Mesendoderm (in vitro differentiated cells): ENCODE measurements at regions not wholly inside any gene's neighbourhood (a gene's known extent, or its start where the extent isn't known, plus 50 kb on each side); places are given as distances from the start of the nearest gene placed in this dataset.

Experiments used
- DNase-seq: peaks from one replicate; pipeline ENCODE4 v3.0.0; 2013
- H2AK5ac ChIP-seq: 2 replicates; pipeline ENCODE4 v1.6.1; 2013; ENCODE audit warnings: low read length, inconsistent platforms
- H2BK120ac ChIP-seq: 2 replicates; pipeline ENCODE4 v1.6.1; 2013; ENCODE audit warnings: low read depth, mild to moderate bottlenecking, low read length, moderate library complexity, mixed read lengths
- H2BK15ac ChIP-seq: replicated peaks from 2 replicates; pipeline ENCODE4 v1.6.1; 2013; ENCODE audit warnings: low read depth, mild to moderate bottlenecking, moderate library complexity
- H2BK5ac ChIP-seq: 2 replicates; pipeline ENCODE4 v1.6.1; 2013; ENCODE audit warnings: low read length, inconsistent platforms
- H3K18ac ChIP-seq: 2 replicates; pipeline ENCODE4 v1.6.1; 2013; ENCODE audit warnings: mild to moderate bottlenecking, low read length, mixed read lengths
- H3K23ac ChIP-seq: one replicate; pipeline ENCODE4 v1.6.1; 2013; ENCODE audit warnings: low read length
- H3K27ac ChIP-seq: 2 replicates; pipeline ENCODE4 v1.5.1; 2013; ENCODE audit warnings: low read depth, mild to moderate bottlenecking, inconsistent platforms, low read length, moderate library complexity
- H3K27me3 ChIP-seq: 2 replicates; pipeline ENCODE4 v1.6.1; 2013; ENCODE audit warnings: low read length, control low read depth, mild to moderate bottlenecking, inconsistent platforms; ENCODE audit not compliant: insufficient read depth, poor library complexity
- H3K36me3 ChIP-seq: 2 replicates; pipeline ENCODE4 v1.6.1; 2013; ENCODE audit warnings: low read length, inconsistent platforms; ENCODE audit not compliant: control insufficient read depth, insufficient read depth
- H3K4ac ChIP-seq: one replicate; pipeline ENCODE4 v1.6.1; 2013; ENCODE audit warnings: low read depth, mild to moderate bottlenecking, low read length, moderate library complexity
- H3K4me1 ChIP-seq: 2 replicates; pipeline ENCODE4 v1.6.1; 2013; ENCODE audit warnings: low read depth, low read length, inconsistent platforms; ENCODE audit not compliant: control insufficient read depth
- H3K4me2 ChIP-seq: 2 replicates; pipeline ENCODE4 v1.6.1; 2013; ENCODE audit warnings: low read length
- H3K4me3 ChIP-seq: 2 replicates; pipeline ENCODE4 v1.5.1; 2013; ENCODE audit warnings: mild to moderate bottlenecking, low read length
- H3K56ac ChIP-seq: one replicate; pipeline ENCODE4 v1.6.1; 2013; ENCODE audit warnings: low read length
- H3K79me1 ChIP-seq: 2 replicates; pipeline ENCODE4 v1.6.1; 2013; ENCODE audit warnings: low read length, inconsistent platforms
- H3K79me2 ChIP-seq: 2 replicates; pipeline ENCODE4 v1.6.1; 2013; ENCODE audit warnings: mild to moderate bottlenecking, low read length; ENCODE audit not compliant: control insufficient read depth, insufficient read depth
- H3K9ac ChIP-seq: 2 replicates; pipeline ENCODE4 v1.6.1; 2013; ENCODE audit warnings: low read length, inconsistent platforms
- H4K5ac ChIP-seq: one replicate; pipeline ENCODE4 v1.6.1; 2013; ENCODE audit warnings: low read length
- H4K8ac ChIP-seq: one replicate; pipeline ENCODE4 v1.6.1; 2013; ENCODE audit warnings: low read depth, mild to moderate bottlenecking, control low read depth, low read length, moderate library complexity
- WGBS: extraction: QIAGEN DNeasy Blood & Tissue Kit; methylation state at CpG from one replicate; pipeline ENCODE4 v1.1.7; 2013; ENCODE audit warnings: low lambda C conversion rate, missing lambda C conversion rate; ENCODE audit not compliant: insufficient coverage; ENCODE audit errors: extremely low coverage; 5-methylcytosine and 5-hydroxymethylcytosine counted together

DNA sequence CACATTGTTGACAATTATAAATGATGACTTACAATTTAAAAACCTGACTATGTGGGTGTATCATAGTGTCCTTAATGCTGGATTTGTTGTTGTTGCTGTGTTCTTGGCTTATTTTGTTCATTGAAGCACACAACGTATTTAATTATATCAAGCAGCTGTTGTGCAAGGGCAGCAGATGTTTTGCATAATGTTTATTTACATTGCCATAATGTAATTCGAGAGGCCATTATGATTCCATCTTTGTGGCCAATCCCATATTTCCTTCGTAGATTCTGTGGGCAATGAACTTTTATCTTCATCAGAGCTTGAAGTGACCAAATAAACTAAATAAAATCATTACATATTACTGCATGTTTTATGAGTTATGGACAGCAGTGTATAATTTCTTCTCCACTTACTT is 422.6 kb upstream of the GALNTL6 start:
- Histone ChIP-seq H3K79me2 (no peaks in the 10 kb centered on the region), H4K5ac (no peak overlapping the region), H2BK5ac (no peak overlapping the region), H4K8ac (no peak overlapping the region), H2BK120ac (no peak overlapping the region), H2BK15ac (no peak overlapping the region), H2AK5ac (no peak overlapping the region), H3K27me3 (no peaks in the 10 kb centered on the region), H3K18ac (no peak overlapping the region), H3K23ac (no peak overlapping the region), H3K4me1 (no peaks in the 10 kb centered on the region), H3K27ac (no peak overlapping the region), H3K9ac (no peak overlapping the region), H3K4me3 (no peak overlapping the region), H3K36me3 (no peaks in the 10 kb centered on the region), H3K56ac (no peak overlapping the region), H3K79me1 (no peaks in the 10 kb centered on the region), H3K4me2 (no peak overlapping the region), H3K4ac (no peak overlapping the region)
- no CpG with 5 or more reads among the region's 3 CpGs for WGBS
- no peak for DNase-seq

GRCh38 chr4:171378323-171378722 is 434.9 kb upstream of the GALNTL6 start:
- H3K27me3 ChIP-seq: no peaks in the 10 kb centered on the region
- no peak overlapping the region for H3K27ac ChIP-seq

DNA sequence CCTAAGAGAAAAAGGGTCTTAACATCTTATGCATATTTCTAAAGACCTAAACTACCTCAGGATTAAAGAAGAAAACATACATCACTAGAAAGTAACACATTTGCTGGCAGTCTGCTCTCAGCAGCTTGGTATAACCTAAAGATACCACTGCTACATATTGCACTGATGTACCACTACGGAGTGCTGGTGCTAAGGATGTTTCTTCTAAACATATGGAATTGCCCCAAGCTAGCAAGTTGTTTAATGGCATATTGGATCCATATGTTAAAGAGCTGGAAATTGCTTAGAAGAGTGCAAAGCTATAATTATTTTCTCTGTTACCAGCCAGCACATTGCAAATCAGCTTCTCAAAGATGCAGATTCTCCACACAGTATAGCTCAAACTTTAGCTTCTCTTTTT is 436.5 kb upstream of the GALNTL6 start:
- no peak overlapping the region for H3K9ac ChIP-seq
- H3K79me1 ChIP-seq: no peaks in the 10 kb centered on the region
- no peak overlapping the region for H3K4me2 ChIP-seq
- H2BK120ac ChIP-seq: no peak overlapping the region
- H4K8ac ChIP-seq: no peak overlapping the region
- H3K27me3 ChIP-seq: no peaks in the 10 kb centered on the region
- no peak overlapping the region for H2AK5ac ChIP-seq
- no peak overlapping the region for H3K18ac ChIP-seq
- H3K4me3 ChIP-seq: no peak overlapping the region
- no peaks in the 10 kb centered on the region for H3K79me2 ChIP-seq
- no peak overlapping the region for H4K5ac ChIP-seq
- no peak overlapping the region for H3K56ac ChIP-seq
- no peaks in the 10 kb centered on the region for H3K4me1 ChIP-seq
- WGBS: no CpG with 5 or more reads among the region's 1 CpG
- no peaks in the 10 kb centered on the region for H3K36me3 ChIP-seq
- no peak for DNase-seq
- H3K27ac ChIP-seq: no peak overlapping the region
- H3K4ac ChIP-seq: no peak overlapping the region
- H3K23ac ChIP-seq: no peak overlapping the region
- H2BK5ac ChIP-seq: no peak overlapping the region
- no peak overlapping the region for H2BK15ac ChIP-seq

More at GRCh38 chr4:171378323-171378722, 434.9 kb upstream of the GALNTL6 start:
- Histone ChIP-seq H4K5ac (no peak overlapping the region), H3K4me1 (no peaks in the 10 kb centered on the region), H3K9ac (no peak overlapping the region), H3K23ac (no peak overlapping the region), H2BK15ac (no peak overlapping the region), H3K4me2 (no peak overlapping the region), H3K4me3 (no peak overlapping the region), H3K79me1 (no peaks in the 10 kb centered on the region), H2BK120ac (no peak overlapping the region), H3K4ac (no peak overlapping the region), H3K56ac (no peak overlapping the region), H3K36me3 (no peaks in the 10 kb centered on the region), H3K79me2 (no peaks in the 10 kb centered on the region), H2BK5ac (no peak overlapping the region), H4K8ac (no peak overlapping the region), H3K18ac (no peak overlapping the region), H2AK5ac (no peak overlapping the region)
- DNase-seq: peak; percentile 7

DNA sequence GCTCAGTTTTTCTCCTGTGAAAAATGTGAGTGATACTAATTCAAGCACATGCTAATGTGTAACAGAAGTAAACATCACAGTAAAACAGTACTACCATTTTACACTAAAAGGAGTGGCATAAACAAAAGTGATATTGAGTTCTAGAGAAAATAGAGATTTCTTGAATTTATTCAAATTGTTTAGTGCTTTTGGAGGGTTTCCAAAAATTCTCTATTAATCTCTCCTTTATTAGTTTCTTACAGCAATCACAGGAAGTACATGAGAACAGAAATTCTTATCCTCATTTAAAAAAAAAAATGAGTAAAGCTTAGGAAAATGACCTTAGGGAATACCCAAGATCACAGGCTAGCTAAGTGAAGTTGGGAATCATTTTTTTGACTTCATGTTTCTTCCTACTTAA is 459.7 kb upstream of the GALNTL6 start:
- H3K56ac ChIP-seq: no peak overlapping the region
- H3K4me3 ChIP-seq: no peak overlapping the region
- H4K8ac ChIP-seq: no peak overlapping the region
- H4K5ac ChIP-seq: no peak overlapping the region
- no peaks in the 10 kb centered on the region for H3K27me3 ChIP-seq
- no peaks in the 10 kb centered on the region for H3K79me2 ChIP-seq
- no peak for DNase-seq
- H2BK5ac ChIP-seq: no peak overlapping the region
- no peak overlapping the region for H2BK120ac ChIP-seq
- H3K79me1 ChIP-seq: no peaks in the 10 kb centered on the region
- no peak overlapping the region for H3K4me2 ChIP-seq
- H2AK5ac ChIP-seq: no peak overlapping the region
- no peak overlapping the region for H3K23ac ChIP-seq
- no peaks in the 10 kb centered on the region for H3K4me1 ChIP-seq
- no peak overlapping the region for H2BK15ac ChIP-seq
- no peak overlapping the region for H3K27ac ChIP-seq
- no peak overlapping the region for H3K18ac ChIP-seq
- no peak overlapping the region for H3K4ac ChIP-seq
- no peak overlapping the region for H3K9ac ChIP-seq
- H3K36me3 ChIP-seq: no peaks in the 10 kb centered on the region

- no CpG with 5 or more reads among the region's 2 CpGs for WGBS
- no peak overlapping the region for H3K9ac ChIP-seq
- no peak overlapping the region for H3K27ac ChIP-seq
Observed at GRCh38 chr4:171348090-171348489, 465.1 kb upstream of the GALNTL6 start.

DNA sequence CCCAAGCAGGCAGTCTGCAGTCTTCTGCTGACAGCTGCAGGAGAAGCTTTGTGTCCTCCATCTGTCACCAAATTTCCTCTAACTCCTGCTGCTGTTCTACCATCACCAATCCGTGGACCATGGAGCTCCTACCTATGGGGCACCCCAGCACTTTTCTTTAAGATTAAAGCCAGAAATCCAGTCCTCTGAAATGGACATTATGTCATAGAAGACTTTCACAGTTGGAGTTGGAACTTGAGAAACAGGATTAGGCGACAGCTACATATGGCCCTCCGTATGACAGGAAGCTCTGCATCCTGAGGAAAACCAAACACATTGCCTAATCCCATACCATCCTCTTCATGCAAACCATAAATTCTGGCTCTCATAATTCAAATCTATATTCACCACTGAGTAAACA is 470.6 kb upstream of the GALNTL6 start:
- H3K9ac ChIP-seq: no peak overlapping the region
- no peak for DNase-seq
- no peaks in the 10 kb centered on the region for H3K27me3 ChIP-seq
- no peak overlapping the region for H3K4ac ChIP-seq
- no peaks in the 10 kb centered on the region for H3K79me1 ChIP-seq
- H2AK5ac ChIP-seq: no peak overlapping the region
- no peaks in the 10 kb centered on the region for H3K36me3 ChIP-seq
- H3K4me3 ChIP-seq: no peak overlapping the region
- whole genome bisulfite sequencing: no CpG with 5 or more reads among the region's 3 CpGs
- no peak overlapping the region for H3K4me2 ChIP-seq
- no peak overlapping the region for H2BK5ac ChIP-seq
- H3K56ac ChIP-seq: no peak overlapping the region
- no peak overlapping the region for H4K5ac ChIP-seq
- H2BK120ac ChIP-seq: no peak overlapping the region
- H3K23ac ChIP-seq: no peak overlapping the region
- no peak overlapping the region for H3K18ac ChIP-seq
- no peak overlapping the region for H3K27ac ChIP-seq
- H4K8ac ChIP-seq: no peak overlapping the region
- no peaks in the 10 kb centered on the region for H3K79me2 ChIP-seq
- H3K4me1 ChIP-seq: no peaks in the 10 kb centered on the region
- no peak overlapping the region for H2BK15ac ChIP-seq

More at GRCh38 chr4:171348090-171348489, 465.1 kb upstream of the GALNTL6 start:
- no peak overlapping the region for H3K23ac ChIP-seq
- no peak overlapping the region for H3K4me2 ChIP-seq
- no peaks in the 10 kb centered on the region for H3K27me3 ChIP-seq
- no peak overlapping the region for H4K8ac ChIP-seq
- H3K36me3 ChIP-seq: no peaks in the 10 kb centered on the region
- H2AK5ac ChIP-seq: no peak overlapping the region
- no peaks in the 10 kb centered on the region for H3K79me2 ChIP-seq
- H3K56ac ChIP-seq: no peak overlapping the region
- no peak overlapping the region for H2BK15ac ChIP-seq
- no peaks in the 10 kb centered on the region for H3K79me1 ChIP-seq
- H3K4me1 ChIP-seq: no peaks in the 10 kb centered on the region
- no peak overlapping the region for H4K5ac ChIP-seq
- H3K4ac ChIP-seq: no peak overlapping the region
- H3K18ac ChIP-seq: no peak overlapping the region
- H2BK120ac ChIP-seq: no peak overlapping the region
- DNase-seq: no peak
- H3K4me3 ChIP-seq: no peak overlapping the region
- no peak overlapping the region for H2BK5ac ChIP-seq
